Chondrocyte (in vitro differentiated cells): ENCODE measurements at regions not wholly inside any gene's neighbourhood (a gene's known extent, or its start where the extent isn't known, plus 50 kb on each side); places are given as distances from the start of the nearest gene placed in this dataset.

Experiments used
- DNase-seq: peaks from one replicate; pipeline ENCODE4 v3.0.0; 2021; ENCODE audit warnings: mixed read lengths, low spot score
- H3K27ac Mint-ChIP-seq: one replicate; pipeline ENCODE4 v1.8.0; 2021; ENCODE audit warnings: mild to moderate bottlenecking, moderate library complexity, mixed read lengths; ENCODE audit not compliant: unreplicated experiment
- H3K27me3 Mint-ChIP-seq: 2 replicates; pipeline ENCODE4 v1.8.0; 2021; ENCODE audit warnings: low read depth, mixed read lengths
- H3K36me3 Mint-ChIP-seq: 2 replicates; pipeline ENCODE4 v1.8.0; 2021; ENCODE audit warnings: low read depth, mixed read lengths
- H3K4me1 Mint-ChIP-seq: 2 replicates; pipeline ENCODE4 v1.8.0; 2021; ENCODE audit warnings: low read depth, mild to moderate bottlenecking, mixed read lengths
- H3K4me3 Mint-ChIP-seq: one replicate; pipeline ENCODE4 v1.8.0; 2021; ENCODE audit warnings: mild to moderate bottlenecking, moderate library complexity, mixed read lengths; ENCODE audit not compliant: unreplicated experiment
- H3K9me3 Mint-ChIP-seq: 2 replicates; pipeline ENCODE4 v1.8.0; 2021; ENCODE audit warnings: low read depth, mixed read lengths
- CTCF ChIP-seq: fragments of 200-600 bp; sonication (generic); IDR thresholded peaks from 2 replicates; pipeline ENCODE4 v1.5.0; 2021; ENCODE audit warnings: antibody characterized with exemption, mild to moderate bottlenecking, moderate library complexity

- no peaks in the 10 kb centered on the region for H3K36me3 Mint-ChIP-seq
- no peak for TF ChIP-seq CTCF
- no peak for DNase-seq
- H3K9me3 Mint-ChIP-seq: no peaks in the 10 kb centered on the region
- peaks cover 3% of the 10 kb centered on the region for H3K4me1 Mint-ChIP-seq
- no peak overlapping the region for H3K4me3 Mint-ChIP-seq
- peaks cover 15% of the 10 kb centered on the region for H3K27me3 Mint-ChIP-seq
- no peak overlapping the region for H3K27ac Mint-ChIP-seq
Observed at GRCh38 chr7:82631998-82632397, 188.4 kb upstream of the CACNA2D1 start.

GRCh38 chr7:82629583-82629982, 186.0 kb upstream of the CACNA2D1 start:
- Mint-ChIP-seq H3K4me1 (peaks cover 3% of the 10 kb centered on the region), H3K27me3 (peaks cover 4% of the 10 kb centered on the region), H3K4me3 (no peak overlapping the region), H3K36me3 (no peaks in the 10 kb centered on the region), H3K9me3 (no peaks in the 10 kb centered on the region), H3K27ac (no peak overlapping the region)
- DNase-seq: no peak
- no peak for TF ChIP-seq CTCF

GRCh38 chr7:82625377-82625776, 181.8 kb upstream of the CACNA2D1 start:
- no peak for DNase-seq
- no peaks in the 10 kb centered on the region for H3K36me3 Mint-ChIP-seq
- peaks cover 8% of the 10 kb centered on the region for H3K9me3 Mint-ChIP-seq
- no peaks in the 10 kb centered on the region for H3K27me3 Mint-ChIP-seq
- TF ChIP-seq CTCF: no peak
- no peak overlapping the region for H3K4me3 Mint-ChIP-seq
- no peaks in the 10 kb centered on the region for H3K4me1 Mint-ChIP-seq
- H3K27ac Mint-ChIP-seq: no peak overlapping the region

GRCh38 chr7:82624965-82625364, 181.4 kb upstream of the CACNA2D1 start:
- Mint-ChIP-seq H3K27me3 (peaks cover 2% of the 10 kb centered on the region), H3K27ac (no peak overlapping the region)
- no peak for DNase-seq

GRCh38 chr7:82624337-82624736, 180.8 kb upstream of the CACNA2D1 start:
- no peaks in the 10 kb centered on the region for H3K36me3 Mint-ChIP-seq
- peaks cover 8% of the 10 kb centered on the region for H3K9me3 Mint-ChIP-seq
- peaks cover 3% of the 10 kb centered on the region for H3K27me3 Mint-ChIP-seq
- TF ChIP-seq CTCF: no peak
- no peak overlapping the region for H3K27ac Mint-ChIP-seq
- no peaks in the 10 kb centered on the region for H3K4me1 Mint-ChIP-seq
- H3K4me3 Mint-ChIP-seq: no peak overlapping the region
- DNase-seq: no peak

More at GRCh38 chr7:82624965-82625364, 181.4 kb upstream of the CACNA2D1 start:
- no peak for TF ChIP-seq CTCF
- Mint-ChIP-seq H3K4me1 (no peaks in the 10 kb centered on the region), H3K9me3 (peaks cover 8% of the 10 kb centered on the region), H3K4me3 (no peak overlapping the region), H3K36me3 (no peaks in the 10 kb centered on the region)
